ENCODE measurements at regions not wholly inside any gene's neighbourhood (a gene's known extent, or its start where the extent isn't known, plus 50 kb on each side); places are given as distances from the start of the nearest gene placed in this dataset.

GRCh38 chr5:18119156-18119785, 485.0 kb downstream of the TAF11L14 start:
- DNase-seq (ENCODE audit: low read depth, low spot score), result no peak
- H3K4me3 ChIP-seq (ENCODE audit: low read length), result no peak overlapping the region

- no peak overlapping the region for H3K4me3 ChIP-seq (ENCODE audit: low read length)
- DNase-seq (ENCODE audit: low read depth, low spot score), result no peak
These were observed 507.0 kb downstream of the TAF11L14 start for GRCh38 chr5:18141222-18141621.

DNA sequence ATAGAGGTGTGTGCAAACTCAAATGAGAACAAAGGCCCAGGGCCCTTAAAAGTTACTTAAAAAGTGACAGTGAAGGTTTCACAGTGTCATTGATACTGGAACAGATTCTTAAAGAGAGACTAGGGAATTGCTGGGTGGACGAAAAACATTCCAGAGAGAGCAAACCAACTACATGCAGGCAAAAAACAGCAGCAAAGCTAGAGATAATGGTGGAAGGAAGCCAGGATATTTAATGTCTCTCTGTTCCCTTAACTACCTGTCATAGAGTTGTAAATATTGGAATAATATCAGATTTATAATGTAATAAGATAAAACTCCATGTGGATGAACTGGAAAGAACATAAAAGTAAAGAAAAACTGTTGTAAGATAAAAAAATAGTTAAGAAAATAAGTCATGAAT, 508.6 kb downstream of the TAF11L14 start:
- DNase-seq (ENCODE audit: low read depth, low spot score), result no peak
- H3K4me3 ChIP-seq (ENCODE audit: low read length), result no peak overlapping the region

DNA sequence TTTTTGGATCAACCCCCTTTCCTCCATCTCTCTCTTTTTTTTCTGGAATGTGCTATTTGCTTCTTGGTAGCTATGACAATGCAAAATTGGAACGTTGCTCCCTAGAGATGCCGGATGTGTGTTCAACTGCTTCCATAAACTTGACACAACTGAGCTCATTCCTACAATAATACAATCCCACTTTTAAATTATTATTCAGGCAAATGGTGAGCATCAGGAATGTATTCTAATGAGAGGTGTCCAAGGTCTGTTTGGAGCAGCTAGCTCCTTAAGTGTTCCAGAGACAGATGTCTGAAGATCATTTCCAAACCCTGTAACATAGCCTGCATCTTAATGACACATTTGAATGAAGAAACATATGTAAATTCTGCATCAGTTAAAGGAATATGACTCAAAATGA, 518.4 kb downstream of the TAF11L14 start:
- no peak for DNase-seq (ENCODE audit: low read depth, low spot score)
- H3K4me3 ChIP-seq (ENCODE audit: low read length), result no peak overlapping the region

GRCh38 chr5:18158166-18158565, 523.9 kb downstream of the TAF11L14 start:
- no peak for DNase-seq (ENCODE audit: low read depth, low spot score)
- no peak overlapping the region for H3K4me3 ChIP-seq (ENCODE audit: low read length)

GRCh38 chr5:18159331-18159730, 525.1 kb downstream of the TAF11L14 start:
- DNase-seq (ENCODE audit: low read depth, low spot score), result no peak
- H3K4me3 ChIP-seq (ENCODE audit: low read length), result no peak overlapping the region

DNA sequence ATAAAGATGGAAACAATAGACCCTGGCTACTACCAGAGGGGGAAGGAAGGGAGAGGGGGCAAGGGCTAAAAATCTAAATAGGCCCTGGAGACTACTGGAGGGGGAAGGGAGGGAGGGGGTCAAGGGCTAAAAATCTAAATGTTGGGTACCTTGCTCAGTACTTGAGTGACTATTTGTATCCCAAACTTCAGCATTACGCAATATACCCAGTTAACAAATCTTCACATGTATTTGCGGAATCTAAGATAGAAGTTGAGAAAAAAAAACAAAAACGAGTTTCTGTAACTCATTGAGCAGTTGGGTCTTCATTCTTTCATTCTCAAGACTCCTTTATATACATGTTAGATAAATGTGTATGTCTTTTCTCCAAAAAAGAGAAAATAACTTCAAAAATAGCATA, 537.4 kb downstream of the TAF11L14 start:
- DNase-seq (ENCODE audit: low read depth, low spot score), result no peak
- no peak overlapping the region for H3K4me3 ChIP-seq (ENCODE audit: low read length)

DNA sequence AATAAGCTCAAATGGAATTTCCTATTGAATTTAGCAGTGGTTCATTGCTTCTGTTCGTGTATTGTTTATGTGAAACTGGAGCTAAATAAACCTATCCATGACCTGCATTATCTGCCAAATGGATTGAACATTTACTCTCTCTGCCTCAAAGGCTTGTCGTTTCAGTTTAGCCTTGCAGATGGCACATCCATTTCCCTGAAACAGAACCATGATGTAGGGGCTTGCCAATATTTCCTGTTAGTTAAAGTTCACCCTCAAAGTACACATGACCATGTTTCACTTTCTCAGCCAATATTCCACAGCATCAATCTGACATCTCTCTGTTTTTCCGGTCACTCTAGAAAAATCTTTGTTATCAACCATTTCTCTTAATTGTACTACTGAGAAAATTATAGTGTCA, 545.3 kb downstream of the TAF11L14 start:
- DNase-seq (ENCODE audit: low read depth, low spot score), result no peak
- no peak overlapping the region for H3K4me3 ChIP-seq (ENCODE audit: low read length)

DNA sequence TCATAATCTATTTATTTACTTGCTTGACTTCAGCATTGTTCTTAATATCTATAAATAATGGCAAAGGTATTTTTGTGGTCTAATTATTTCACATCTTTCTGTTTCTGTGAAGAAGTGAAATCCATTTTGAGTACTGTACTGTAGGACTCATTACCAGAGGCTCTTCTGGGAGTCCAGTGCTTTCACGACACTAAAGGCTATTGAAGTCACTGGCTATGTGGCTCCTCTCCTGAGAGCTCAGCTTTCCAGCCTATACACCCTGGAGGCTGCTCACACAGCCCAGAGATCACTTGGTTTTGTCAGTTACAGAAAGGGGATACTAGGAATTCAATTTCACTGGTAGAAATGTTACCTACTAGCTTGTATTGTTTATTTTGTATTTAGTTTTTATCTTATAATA, 547.3 kb downstream of the TAF11L14 start:
- no peak for DNase-seq (ENCODE audit: low read depth, low spot score)

DNA sequence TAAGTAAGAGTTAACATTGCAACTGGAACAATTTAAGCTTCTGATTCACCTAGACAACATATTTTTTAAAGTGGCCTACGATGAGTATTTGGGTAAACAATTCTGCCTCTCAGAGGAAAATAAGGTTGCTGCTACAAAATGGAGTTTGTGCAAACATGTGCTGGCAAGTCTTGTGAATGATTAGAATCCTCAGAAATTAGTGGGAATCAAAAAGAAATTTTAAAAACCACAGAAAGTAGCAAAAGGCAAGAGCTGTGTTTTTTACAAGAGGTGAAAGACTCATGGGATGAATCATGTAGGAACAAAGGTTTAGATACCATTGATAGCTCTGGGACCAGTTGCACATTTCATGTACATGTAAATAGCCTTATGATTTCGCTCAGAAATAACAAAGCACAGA, 561.6 kb downstream of the TAF11L14 start:
- DNase-seq (ENCODE audit: low read depth, low spot score), result no peak
- no peak overlapping the region for H3K4me3 ChIP-seq (ENCODE audit: low read length)

More for the DNA sequence above, 547.3 kb downstream of the TAF11L14 start:
- no peak overlapping the region for H3K4me3 ChIP-seq (ENCODE audit: low read length)

DNA sequence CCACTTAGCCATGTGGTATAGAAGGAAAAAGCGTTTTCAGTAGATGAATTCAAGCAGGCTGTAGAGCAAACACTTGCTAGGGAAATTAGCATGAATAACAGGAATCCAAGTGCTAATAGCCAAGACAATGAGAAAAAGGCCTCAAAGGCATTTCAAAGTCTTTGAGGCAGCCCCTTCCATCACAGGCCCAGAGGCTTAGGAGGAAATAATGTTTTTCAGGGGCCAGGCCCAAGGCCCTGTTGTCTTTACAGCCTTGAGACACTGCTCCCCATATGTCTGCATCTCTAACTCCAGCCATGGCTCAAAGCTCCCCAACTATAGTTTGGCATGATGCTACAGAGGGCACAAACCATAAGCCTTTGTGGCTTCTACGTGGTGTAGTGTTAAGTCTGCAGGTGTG, 563.5 kb downstream of the TAF11L14 start:
- no peak overlapping the region for H3K4me3 ChIP-seq (ENCODE audit: low read length)
- DNase-seq (ENCODE audit: low read depth, low spot score), result no peak

GRCh38 chr5:18202164-18202563, 567.9 kb downstream of the TAF11L14 start:
- no peak for DNase-seq (ENCODE audit: low read depth, low spot score)
- H3K4me3 ChIP-seq (ENCODE audit: low read length), result no peak overlapping the region

DNA sequence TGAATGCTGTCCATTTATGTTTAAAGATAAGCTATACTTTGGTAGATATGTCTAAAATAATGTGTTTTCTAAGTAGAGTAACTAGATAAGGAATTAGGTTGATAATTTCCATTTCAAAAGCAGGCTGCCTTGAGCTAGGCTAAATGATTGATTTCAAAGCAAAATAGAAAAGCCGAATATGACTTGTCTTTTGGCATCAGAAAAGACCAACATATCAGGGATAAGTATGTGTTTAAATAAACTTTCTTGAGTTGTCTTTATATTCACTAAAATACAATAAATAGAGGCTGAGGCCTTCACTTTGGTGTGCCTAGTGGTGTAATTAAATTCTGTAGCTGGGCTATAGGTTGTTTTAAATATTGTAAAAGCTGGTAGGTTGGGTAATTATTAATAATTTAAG, 569.0 kb downstream of the TAF11L14 start:
- no peak overlapping the region for H3K4me3 ChIP-seq (ENCODE audit: low read length)
- DNase-seq (ENCODE audit: low read depth, low spot score), result no peak

GRCh38 chr5:18213666-18214065, 579.4 kb downstream of the TAF11L14 start:
- no peak overlapping the region for H3K4me3 ChIP-seq (ENCODE audit: low read length)
- no peak for DNase-seq (ENCODE audit: low read depth, low spot score)

- DNase-seq (ENCODE audit: low read depth, low spot score), result no peak
- H3K4me3 ChIP-seq (ENCODE audit: low read length), result no peak overlapping the region
These were observed 581.8 kb downstream of the TAF11L14 start for GRCh38 chr5:18216016-18216415.

DNA sequence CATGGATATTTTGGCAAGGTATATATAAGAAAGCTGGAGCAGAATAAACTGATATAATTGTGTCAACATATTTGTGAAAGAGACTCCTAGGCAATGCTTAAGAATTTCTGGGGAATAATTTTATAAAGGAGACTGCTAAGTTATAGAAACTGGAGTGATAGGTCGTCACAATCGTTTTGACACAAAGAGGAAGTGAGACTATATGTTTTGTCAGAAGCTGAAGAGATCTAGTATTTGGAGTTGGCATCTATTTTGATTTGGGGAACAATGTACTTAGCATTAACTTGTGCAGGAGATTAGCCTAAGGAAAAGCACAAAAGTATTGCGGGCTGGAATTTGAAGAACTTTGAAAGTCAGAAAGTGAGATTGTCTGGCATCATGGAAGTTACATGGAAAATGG, 582.5 kb downstream of the TAF11L14 start:
- no peak for DNase-seq (ENCODE audit: low read depth, low spot score)
- H3K4me3 ChIP-seq (ENCODE audit: low read length), result no peak overlapping the region

DNA sequence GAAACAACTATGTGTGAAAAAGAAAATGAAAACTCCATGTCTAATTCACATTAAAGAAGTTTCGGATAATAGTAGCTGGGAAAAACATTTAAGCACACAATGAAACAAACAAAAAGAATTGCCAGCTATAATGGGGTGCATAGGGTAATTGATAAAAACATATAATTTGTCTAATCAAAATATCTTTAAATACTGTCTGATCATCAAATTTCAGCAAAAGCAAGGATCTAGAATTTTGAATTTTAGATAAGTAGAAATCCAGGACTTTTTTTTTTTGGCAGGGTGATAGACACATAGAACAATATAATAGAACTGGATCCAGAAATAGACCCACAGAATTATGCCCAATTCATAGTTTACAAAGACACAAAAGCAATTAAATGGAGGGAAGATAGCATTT, 585.0 kb downstream of the TAF11L14 start:
- no peak for DNase-seq (ENCODE audit: low read depth, low spot score)
- no peak overlapping the region for H3K4me3 ChIP-seq (ENCODE audit: low read length)

DNA sequence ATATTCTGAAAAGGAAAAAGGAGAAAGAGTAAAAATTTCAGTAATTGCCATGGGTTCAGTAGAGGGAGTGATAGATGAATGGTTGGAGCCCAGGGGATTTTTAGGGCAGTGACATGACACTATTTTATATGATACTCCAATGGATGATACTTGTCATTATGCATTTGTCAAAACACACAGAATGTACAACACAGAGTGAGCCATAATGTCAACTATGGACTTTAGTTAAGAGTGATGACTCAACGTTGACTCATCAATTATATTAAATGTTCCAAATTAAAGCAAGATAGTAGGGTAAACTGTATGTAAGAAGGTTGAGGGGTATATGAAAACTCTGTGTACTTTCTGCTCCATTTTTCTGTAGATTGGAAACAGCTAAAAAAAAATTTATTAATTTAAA, 586.4 kb downstream of the TAF11L14 start:
- no peak for DNase-seq (ENCODE audit: low read depth, low spot score)
- no peak overlapping the region for H3K4me3 ChIP-seq (ENCODE audit: low read length)

GRCh38 chr5:18236386-18236785, 602.1 kb downstream of the TAF11L14 start:
- H3K4me3 ChIP-seq (ENCODE audit: low read length), result no peak overlapping the region
- no peak for DNase-seq (ENCODE audit: low read depth, low spot score)

GRCh38 chr5:18238321-18238720, 604.1 kb downstream of the TAF11L14 start:
- DNase-seq (ENCODE audit: low read depth, low spot score), result no peak
- H3K4me3 ChIP-seq (ENCODE audit: low read length), result no peak overlapping the region

DNA sequence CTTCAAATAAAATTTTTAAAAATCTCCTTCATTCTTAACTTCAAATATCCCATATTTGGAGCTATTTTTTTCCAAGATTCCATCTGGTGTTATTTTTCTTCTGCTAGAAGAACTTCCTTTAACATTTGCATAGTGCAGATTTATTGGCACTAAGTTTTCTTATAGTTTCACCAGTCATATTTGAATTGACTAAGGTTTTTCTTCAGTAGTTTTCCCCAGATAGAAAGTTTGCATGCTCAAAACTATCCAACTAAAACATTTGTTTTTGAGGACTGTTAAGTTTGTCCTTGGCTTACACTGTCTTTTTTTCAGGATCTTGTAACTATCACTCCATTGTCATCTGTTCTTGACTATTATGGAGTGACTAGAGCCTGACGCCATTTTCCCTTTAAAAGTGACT, 606.7 kb downstream of the TAF11L14 start:
- no peak overlapping the region for H3K4me3 ChIP-seq (ENCODE audit: low read length)
- DNase-seq (ENCODE audit: low read depth, low spot score), result no peak

- H3K4me3 ChIP-seq (ENCODE audit: low read length), result no peak overlapping the region
- DNase-seq (ENCODE audit: low read depth, low spot score), result no peak
These were observed 609.6 kb downstream of the TAF11L14 start for GRCh38 chr5:18243846-18244245.
